ENCODE measurements at regions not wholly inside any gene's neighbourhood (a gene's known extent, or its start where the extent isn't known, plus 50 kb on each side); places are given as distances from the start of the nearest gene placed in this dataset.
"Not testable (repeated sequence)": the region's sequence is repeated elsewhere in the genome, so short reads cannot be mapped to it uniquely, and the experiment has no call there.

- no peak for DNase-seq (ENCODE audit: low read depth in 2 of 3, low spot score in 1 of 3)
Measured at GRCh38 chr13:103898481-103898880, 832.3 kb upstream of the SLC10A2 start.

DNA sequence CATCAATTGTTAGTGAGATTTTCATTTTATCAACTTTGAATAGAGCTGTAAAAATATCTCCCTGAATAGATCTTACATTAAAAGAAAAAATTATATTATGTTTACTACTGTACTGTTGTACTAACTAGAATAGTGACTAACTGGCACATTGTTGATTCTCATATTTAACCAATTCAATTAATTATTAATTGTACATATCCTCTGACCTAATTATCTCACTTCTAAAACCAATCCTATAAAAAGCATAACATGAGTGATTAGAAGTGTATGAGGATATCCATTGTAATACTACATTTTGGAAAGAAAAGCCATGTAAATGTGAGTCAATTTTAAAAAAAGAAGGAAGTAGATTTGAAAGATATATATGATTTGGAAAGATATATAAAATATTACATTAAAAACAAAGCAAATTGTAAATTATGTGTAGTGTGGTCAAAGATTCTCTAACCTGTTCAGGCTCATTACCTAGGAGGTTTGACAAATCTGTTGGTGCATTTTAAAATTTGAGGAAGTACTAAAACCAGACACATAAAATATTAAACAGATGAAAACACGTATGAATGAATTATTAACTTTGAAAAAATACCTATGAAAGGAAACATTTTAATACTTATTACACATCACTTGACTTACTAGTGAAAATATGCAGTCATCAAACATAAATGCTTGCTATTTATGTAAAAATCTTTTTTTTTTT, 829.8 kb upstream of the SLC10A2 start:
- DNase-seq (ENCODE audit: low read depth in 2 of 3, low spot score in 1 of 3) = no peak

DNA sequence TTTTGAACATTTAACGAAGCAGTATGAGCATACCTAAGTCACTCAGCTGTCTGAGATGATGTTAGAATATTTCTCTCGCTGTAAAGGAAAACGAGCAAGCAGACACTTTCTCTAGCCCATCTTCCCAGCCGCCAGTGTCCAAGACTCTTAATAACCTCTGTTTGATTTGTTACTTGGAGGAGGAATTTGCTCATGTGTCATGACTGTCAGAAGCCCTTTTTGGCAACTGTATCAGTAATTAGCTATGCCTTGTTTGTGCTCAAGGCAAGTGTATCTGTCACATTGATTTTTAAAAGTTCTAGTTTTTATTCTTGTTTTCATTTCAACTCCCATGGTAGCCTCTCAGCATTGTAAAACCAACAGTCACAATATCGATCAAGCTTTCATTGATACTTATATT, 828.4 kb upstream of the SLC10A2 start:
- DNase-seq (ENCODE audit: low read depth in 2 of 3, low spot score in 1 of 3) = no peak

- no peak for DNase-seq (ENCODE audit: low read depth in 2 of 3, low spot score in 1 of 3)
Measured at GRCh38 chr13:103884101-103884723, 818.0 kb upstream of the SLC10A2 start.

DNA sequence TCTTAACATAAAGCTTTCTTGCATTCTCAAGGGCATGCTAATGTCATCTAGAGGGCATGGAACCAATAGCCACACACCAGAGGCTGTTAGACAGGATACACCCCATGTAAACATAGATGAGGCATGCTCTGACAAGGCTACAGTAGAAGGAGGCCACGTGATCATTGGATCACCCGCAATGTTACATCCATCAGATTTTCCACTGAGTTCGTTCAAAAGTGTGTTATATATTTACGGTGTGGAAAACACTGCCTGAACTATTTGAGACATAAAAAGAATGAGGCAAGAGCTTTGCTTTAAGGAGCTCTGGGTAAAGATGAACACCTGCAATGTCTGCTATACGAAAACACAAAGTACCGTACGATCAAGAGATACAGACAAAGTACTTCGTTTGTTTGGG, 817.5 kb upstream of the SLC10A2 start:
- no peak for DNase-seq (ENCODE audit: low read depth in 2 of 3, low spot score in 1 of 3)

- no peak for DNase-seq (ENCODE audit: low read depth in 2 of 3, low spot score in 1 of 3)
Measured at GRCh38 chr13:103883164-103883563, 816.9 kb upstream of the SLC10A2 start.

GRCh38 chr13:103880146-103880545, 813.9 kb upstream of the SLC10A2 start:
- DNase-seq (ENCODE audit: low read depth in 2 of 3, low spot score in 1 of 3) = not testable (repeated sequence)

DNA sequence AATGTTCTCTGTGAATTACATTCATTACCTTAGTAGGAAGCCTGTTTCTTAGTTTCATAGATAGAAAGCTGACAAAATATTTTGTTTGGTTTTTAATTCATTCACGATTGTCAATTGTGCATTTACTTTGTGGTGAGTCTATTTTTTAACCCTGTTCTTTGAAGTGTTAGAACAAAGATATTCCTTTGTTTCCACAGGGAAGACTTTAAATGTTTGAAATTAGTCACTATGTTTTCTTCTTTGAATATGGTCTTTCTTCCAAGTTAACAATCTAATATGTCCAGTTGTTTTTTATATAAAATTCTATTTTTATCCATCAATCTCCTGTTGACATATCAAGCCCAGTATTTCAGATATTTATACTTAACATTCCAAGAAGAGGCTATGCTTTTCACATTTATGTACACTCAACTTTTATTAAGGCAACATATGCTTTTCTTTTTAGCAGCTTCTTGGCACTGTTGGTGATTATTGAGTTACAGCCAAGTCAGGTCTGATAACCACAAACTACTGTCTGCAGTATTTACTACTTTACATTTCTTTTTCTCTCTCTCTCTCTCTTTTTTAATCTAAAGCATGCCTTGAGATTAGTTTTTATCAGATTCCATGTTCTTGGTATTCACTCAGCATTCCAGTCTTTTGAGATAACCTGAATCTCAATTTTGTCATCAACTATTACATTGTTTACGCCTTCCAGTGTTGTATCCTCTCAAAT, 812.8 kb upstream of the SLC10A2 start:
- DNase-seq (ENCODE audit: low read depth in 2 of 3, low spot score in 1 of 3) = no peak

GRCh38 chr13:103876571-103876970, 810.4 kb upstream of the SLC10A2 start:
- no peak for DNase-seq (ENCODE audit: low read depth in 2 of 3, low spot score in 1 of 3)

DNA sequence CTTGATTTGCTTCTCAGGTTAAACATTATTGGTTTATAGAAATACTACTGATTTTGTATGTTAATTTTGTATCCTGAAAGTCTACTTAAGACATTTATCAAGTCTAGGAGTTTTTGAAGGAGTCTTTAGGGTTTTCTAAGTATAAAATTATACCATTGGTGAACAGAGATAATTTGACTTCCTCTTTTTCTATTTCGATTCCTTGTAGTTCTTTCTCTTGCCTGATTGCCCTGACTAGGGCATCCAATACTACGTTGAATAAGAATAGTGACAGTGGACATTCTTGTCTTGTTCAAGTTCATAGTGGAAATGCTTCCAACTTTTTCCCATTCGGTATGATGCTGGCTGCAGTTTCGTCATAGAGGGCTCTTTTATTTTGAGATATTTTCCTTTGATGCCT, 807.5 kb upstream of the SLC10A2 start:
- no peak for DNase-seq (ENCODE audit: low read depth in 2 of 3, low spot score in 1 of 3)

DNA sequence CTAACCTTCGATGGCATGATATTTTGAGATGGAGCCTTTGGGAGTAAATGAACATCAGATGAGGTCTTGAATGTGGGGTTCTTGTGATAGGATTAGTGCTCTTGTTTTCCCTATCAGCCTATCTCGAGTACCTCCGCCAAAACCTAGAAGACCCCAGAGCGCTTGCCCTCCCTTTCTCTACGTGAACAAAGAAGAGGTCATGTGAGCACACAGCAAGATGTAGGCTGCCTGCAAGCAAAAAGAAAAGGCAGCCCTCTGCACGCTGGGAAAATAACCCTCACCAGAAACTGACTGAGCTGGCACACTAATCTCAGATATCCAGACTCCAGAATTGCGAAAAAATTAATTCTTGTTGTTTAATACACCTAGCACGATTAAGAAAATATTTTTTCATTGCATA, 799.8 kb upstream of the SLC10A2 start:
- no peak for DNase-seq (ENCODE audit: low read depth in 2 of 3, low spot score in 1 of 3)

DNA sequence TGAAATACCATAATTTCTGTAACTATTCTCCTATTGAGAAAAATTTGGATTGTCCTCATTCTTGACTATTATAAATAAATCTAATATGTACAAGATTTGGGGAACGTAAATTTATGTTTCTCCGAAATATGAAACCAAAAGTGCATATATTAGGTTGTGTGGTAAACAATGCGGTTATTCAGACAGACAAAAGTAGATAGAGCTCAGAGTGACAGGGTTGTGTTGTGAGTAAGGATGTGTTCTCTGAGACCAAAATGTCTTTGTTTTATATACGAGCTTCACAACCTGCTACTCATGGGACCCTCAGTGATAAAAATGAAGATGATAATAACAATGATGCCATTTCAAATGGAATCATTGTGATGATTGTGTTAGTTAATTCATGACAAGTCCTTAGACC, 796.3 kb upstream of the SLC10A2 start:
- DNase-seq (ENCODE audit: low read depth in 2 of 3, low spot score in 1 of 3) = no peak

DNA sequence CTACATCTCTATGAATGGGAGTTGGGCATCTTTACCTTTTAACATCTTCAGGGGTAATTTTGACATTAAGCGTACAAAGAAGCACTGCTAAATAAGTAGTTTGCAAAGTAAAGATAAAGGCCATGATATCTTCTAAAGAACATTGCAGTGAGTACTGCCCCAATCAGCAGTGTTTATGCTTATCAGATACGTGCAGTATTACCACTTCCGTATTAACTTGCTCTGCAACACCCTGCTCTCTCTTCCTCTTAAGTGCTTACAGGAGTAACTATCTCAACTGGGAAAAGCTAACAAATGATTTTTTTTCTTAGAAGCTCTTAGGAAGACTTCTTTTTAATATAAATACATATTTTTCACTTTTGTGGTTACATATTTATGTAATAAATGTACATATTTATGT, 793.7 kb upstream of the SLC10A2 start:
- no peak for DNase-seq (ENCODE audit: low read depth in 2 of 3, low spot score in 1 of 3)

- DNase-seq (ENCODE audit: low read depth in 2 of 3, low spot score in 1 of 3) = no peak
Measured at GRCh38 chr13:103852036-103852435, 785.8 kb upstream of the SLC10A2 start.

GRCh38 chr13:103844471-103844870, 778.3 kb upstream of the SLC10A2 start:
- no peak for DNase-seq (ENCODE audit: low read depth in 2 of 3, low spot score in 1 of 3)

DNA sequence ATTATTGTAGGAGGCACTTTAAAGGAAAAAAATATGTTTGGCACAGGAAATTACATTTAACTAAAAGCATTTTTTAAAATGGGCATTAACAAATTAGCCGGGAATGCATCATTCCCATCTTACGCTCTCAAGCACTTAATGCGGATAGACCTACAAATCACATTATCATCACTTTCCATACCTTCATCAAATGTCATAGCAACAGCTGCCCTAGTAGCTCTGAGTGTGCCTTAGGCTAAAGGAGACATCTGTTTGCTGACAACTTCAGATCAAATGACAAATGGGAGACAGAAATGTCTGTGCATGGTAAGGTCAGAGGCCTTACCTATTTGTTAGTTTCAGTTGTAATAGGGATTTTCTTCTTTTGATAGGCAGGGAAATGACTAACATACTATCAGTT, 773.2 kb upstream of the SLC10A2 start:
- no peak for DNase-seq (ENCODE audit: low read depth in 2 of 3, low spot score in 1 of 3)

DNA sequence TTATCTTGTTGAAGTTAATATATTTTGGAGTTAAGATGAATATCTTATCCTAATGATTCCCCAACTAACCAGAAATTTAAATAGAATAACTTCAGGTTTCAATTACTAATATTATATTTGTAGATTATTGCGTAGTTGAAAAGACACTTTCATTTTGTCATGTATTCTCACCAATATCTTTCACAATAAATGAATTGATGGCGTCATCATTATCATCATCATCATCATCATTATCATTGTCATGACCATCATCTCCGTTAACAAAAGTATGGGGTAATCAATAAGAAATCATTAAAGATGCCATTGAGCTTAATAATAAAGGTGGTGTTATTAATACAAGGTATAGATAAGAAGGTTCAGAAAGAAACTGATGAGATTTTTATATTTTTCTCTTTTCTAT, 768.8 kb upstream of the SLC10A2 start:
- DNase-seq (ENCODE audit: low read depth in 2 of 3, low spot score in 1 of 3) = no peak

DNA sequence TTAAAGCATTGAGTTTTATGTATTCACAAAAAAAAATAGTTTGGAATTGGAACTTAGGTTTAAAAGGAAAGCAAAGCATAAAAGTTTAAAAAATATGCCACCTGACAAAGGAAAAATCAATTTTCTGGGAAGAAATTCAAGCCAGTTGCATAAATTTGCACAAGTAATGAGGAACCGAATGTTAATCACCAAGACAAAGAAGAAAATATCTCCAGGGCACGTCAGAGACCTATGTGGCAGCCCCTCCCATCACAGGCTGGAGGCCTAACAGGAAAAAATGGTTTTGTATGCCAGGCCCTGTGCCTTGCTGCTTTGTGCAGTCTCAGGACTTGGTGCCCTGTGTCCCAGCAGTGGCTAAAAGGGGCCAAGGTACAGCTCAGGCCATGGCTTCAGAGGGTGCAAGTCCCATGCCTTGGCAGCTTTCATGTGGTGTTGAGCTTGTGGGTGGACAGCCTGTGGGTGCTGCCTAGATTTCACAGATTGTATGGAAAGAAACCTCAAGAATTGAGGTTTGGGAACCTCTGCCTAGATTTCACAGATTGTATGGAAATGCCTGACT, 767.2 kb upstream of the SLC10A2 start:
- DNase-seq (ENCODE audit: low read depth in 2 of 3, low spot score in 1 of 3) = no peak

- no peak for DNase-seq (ENCODE audit: low read depth in 2 of 3, low spot score in 1 of 3)
Measured at GRCh38 chr13:103815619-103816018, 749.4 kb upstream of the SLC10A2 start.

DNA sequence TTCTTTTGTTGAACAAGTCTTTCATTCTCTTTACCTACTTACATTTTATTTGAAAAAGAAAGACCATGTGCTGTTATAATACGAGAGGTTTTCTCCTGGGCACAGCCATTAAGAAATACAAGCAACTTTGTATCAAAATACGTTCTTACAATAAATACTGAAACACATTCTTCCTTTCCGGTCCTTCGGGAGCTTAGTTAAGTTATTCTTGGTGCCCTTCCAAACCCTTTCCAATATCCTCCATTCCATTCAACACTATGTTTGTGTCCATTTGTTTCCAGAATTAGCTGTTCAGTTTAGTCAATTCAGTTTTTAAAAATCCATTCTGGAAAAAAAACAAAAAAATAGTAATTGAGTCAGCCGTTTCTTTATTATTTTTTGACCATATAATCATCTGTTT, 746.8 kb upstream of the SLC10A2 start:
- no peak for DNase-seq (ENCODE audit: low read depth in 2 of 3, low spot score in 1 of 3)

- no peak for DNase-seq (ENCODE audit: low read depth in 2 of 3, low spot score in 1 of 3)
Measured at GRCh38 chr13:103812558-103812957, 746.3 kb upstream of the SLC10A2 start.

DNA sequence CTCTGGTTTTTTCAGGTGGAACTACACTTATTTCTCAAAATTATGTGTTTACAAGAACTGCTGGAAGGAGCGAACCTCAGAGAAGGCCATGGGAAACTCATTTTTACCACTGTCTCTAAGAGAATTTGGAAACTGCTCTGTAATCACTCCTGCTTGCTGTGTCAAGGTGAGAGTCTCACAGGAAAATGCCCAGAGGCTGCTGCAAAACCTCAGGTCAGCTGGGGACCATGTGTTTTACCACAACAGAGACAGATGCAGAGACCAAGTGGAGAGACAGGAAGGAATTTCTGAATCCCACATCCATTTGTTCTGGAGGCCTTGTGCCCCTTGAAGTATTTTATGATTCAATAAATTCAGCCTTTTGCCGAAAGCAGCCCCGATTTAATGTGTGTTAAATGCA, 743.8 kb upstream of the SLC10A2 start:
- no peak for DNase-seq (ENCODE audit: low read depth in 2 of 3, low spot score in 1 of 3)
